ENCODE measurements at regions not wholly inside any gene's neighbourhood (a gene's known extent, or its start where the extent isn't known, plus 50 kb on each side); places are given as distances from the start of the nearest gene placed in this dataset.

- TF ChIP-seq CHD7 (IDR thresholded peaks at IDR 0.05; ENCODE audit: insufficient replicate concordance, low read length) (no peak), EGR1 (IDR thresholded peaks at IDR 0.05; ENCODE audit: borderline replicate concordance, low read depth, low read length) (no peak), KDM4A (IDR thresholded peaks at IDR 0.05; ENCODE audit: low read depth, low read length, severe bottlenecking) (no peak), RBBP5 (IDR thresholded peaks at IDR 0.05; ENCODE audit: borderline replicate concordance, low read depth, low read length) (no peak), CTBP2 (IDR thresholded peaks at IDR 0.05; ENCODE audit: borderline replicate concordance, insufficient read depth, insufficient read length, low read length) (no peak), NANOG (IDR thresholded peaks at IDR 0.05; ENCODE audit: insufficient read depth, low read depth, low read length, poor library complexity, severe bottlenecking) (no peak), POU5F1 (IDR thresholded peaks at IDR 0.05; ENCODE audit: low read depth, low read length) (no peak), PHF8 (conservative IDR thresholded peaks at IDR 0.05; ENCODE audit: low read depth, low read length) (no peak), YY1 (IDR thresholded peaks at IDR 0.05; ENCODE audit: low read depth, low read length) (no peak), TCF12 (IDR thresholded peaks at IDR 0.05; ENCODE audit: low read depth, low read length) (no peak), HDAC6 (IDR thresholded peaks at IDR 0.05; ENCODE audit: low read depth, low read length) (no peak), ASH2L (IDR thresholded peaks at IDR 0.05; ENCODE audit: low read length) (no peak), SIRT6 (IDR thresholded peaks at IDR 0.05; ENCODE audit: low read length) (no peak)
Measured at GRCh38 chr16:79503511-79503910, 97.0 kb downstream of the MAF start (continued).

Data from H1 (cell line).